ENCODE measurements at regions not wholly inside any gene's neighbourhood (a gene's known extent, or its start where the extent isn't known, plus 50 kb on each side); places are given as distances from the start of the nearest gene placed in this dataset.

- no peak for TF ChIP-seq EZH2 (IDR thresholded peaks at IDR 0.05; ENCODE audit: borderline replicate concordance, control insufficient read depth, low read depth, low read length)
- no peak for TF ChIP-seq EP300 (IDR thresholded peaks at IDR 0.05; ENCODE audit: borderline replicate concordance in 1 of 2, control insufficient read depth in 1 of 2, low read depth in 2 of 2, low read length in 2 of 2)
- no peak for TF ChIP-seq ZNF274 (IDR thresholded peaks at IDR 0.05; ENCODE audit: insufficient read depth, insufficient read length)
- no peak for TF ChIP-seq ATF3 (IDR thresholded peaks at IDR 0.05; ENCODE audit: borderline replicate concordance, extremely low read depth, low read depth, low read length)
- TF ChIP-seq IRF4 (IDR thresholded peaks at IDR 0.05; ENCODE audit: low read depth, low read length) = no peak
- TF ChIP-seq GABPA (IDR thresholded peaks at IDR 0.05; ENCODE audit: low read depth) = no peak
- TF ChIP-seq MYC (IDR thresholded peaks at IDR 0.05; ENCODE audit: insufficient read depth, insufficient read length, insufficient replicate concordance, low read length, severe bottlenecking) = no peak
- TF ChIP-seq CHD4 (IDR thresholded peaks at IDR 0.05) = no peak
- no peak for TF ChIP-seq RFX5 (IDR thresholded peaks at IDR 0.05; ENCODE audit: low read depth, low read length)
- TF ChIP-seq CTCF (IDR thresholded peaks at IDR 0.05 in 2 of 3, conservative IDR thresholded peaks at IDR 0.05 in 1 of 3; ENCODE audit: control insufficient read depth in 2 of 3, extremely low read depth in 1 of 3, insufficient read depth in 1 of 3, low read depth in 3 of 3, low read length in 3 of 3) = no peak
These were observed 148.3 kb downstream of the FOXB1 start for GRCh38 chr15:60152386-60152785.

All from GM12878 (cell line).